Activated gamma-delta T cell (primary cell): ENCODE measurements at regions not wholly inside any gene's neighbourhood (a gene's known extent, or its start where the extent isn't known, plus 50 kb on each side); places are given as distances from the start of the nearest gene placed in this dataset.

Source experiments
- DNase-seq: peaks from one replicate; lab custom pipeline; 2025; lab: John Stamatoyannopoulos, UW

- DNase-seq, result no peak
Observed at GRCh38 chr5:2658447-2658846, 93.0 kb downstream of the IRX2 start.

DNA sequence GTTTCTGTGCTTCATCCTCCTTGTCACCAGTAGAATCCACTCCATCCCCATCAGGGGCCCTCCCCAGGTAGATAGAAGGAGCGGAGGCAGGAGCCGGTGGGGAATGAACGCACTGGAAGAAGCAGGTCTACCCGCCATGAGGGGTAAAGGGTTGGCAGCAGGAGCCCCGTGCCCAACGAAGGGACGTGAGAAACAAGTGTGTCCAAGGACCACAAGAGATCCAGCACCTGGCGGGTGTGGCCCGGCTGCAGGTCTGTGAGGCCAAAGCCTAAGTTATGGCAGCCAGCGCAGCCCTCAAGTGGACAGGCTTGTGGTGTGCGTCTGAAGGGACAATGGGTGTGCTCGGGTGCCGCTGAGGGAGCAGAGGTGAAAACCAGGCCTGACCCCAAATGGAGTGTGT lies 94.3 kb downstream of the IRX2 start:
- no peak for DNase-seq

DNA sequence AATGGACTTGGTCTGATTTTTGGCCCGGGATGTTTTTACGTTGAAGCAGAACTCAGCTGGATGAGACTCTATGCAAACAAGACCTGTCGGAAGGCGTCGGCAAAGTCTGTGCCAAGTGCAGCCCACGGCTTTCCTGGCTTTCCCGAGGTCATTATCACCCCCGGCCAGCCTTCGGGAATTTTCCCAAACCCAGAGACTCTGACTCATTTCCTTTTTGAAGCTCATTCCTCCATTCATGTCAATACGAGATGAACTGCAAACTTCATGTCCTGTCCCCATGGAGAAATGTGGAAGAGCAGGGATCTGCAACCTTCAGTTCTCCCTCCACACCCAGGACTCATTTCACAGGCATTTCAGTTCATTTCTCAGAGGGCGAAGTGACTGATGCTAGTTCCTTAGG lies 95.3 kb downstream of the IRX2 start:
- DNase-seq, result no peak

DNA sequence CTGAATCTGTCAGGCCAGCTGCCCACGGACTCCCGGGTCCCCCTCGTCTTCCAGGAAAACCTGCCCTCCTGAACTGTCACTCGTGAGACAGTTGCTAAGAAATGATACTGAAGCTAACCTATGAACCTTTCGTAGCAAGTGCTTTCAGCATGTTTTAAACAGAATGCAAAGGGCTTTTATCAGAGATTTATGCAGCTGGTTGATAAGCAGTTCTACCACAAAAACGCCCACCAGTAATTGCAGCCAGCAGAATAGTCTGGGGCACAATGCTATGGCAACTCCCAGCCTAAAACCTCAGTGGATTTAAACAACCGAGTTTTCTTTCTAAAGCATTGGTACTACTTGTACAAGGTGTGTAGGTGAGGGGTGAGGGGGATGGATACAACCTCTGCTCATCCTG lies 97.5 kb downstream of the IRX2 start:
- no peak for DNase-seq

DNA sequence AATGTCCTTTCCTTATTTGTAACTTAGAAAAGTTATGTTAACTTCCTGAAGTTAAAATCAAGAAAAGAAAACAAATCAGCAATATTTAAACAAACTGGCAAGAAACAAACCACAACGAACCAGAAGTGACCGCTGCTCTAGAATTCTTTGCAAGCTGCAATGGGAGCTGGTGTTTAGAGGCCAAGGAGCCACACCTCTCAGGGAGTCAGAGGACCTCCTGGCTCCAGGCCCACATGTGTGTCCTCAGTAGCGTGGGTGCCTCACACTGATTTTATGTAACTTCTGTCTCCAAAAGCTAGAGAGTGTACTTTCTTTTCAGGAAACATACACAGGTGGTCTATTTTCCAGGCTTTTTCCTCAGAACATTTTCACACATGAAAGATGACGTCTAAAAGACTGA lies 100.4 kb downstream of the IRX2 start:
- no peak for DNase-seq

- DNase-seq, result no peak
Observed at GRCh38 chr5:2642684-2643345, 108.7 kb downstream of the IRX2 start.

DNA sequence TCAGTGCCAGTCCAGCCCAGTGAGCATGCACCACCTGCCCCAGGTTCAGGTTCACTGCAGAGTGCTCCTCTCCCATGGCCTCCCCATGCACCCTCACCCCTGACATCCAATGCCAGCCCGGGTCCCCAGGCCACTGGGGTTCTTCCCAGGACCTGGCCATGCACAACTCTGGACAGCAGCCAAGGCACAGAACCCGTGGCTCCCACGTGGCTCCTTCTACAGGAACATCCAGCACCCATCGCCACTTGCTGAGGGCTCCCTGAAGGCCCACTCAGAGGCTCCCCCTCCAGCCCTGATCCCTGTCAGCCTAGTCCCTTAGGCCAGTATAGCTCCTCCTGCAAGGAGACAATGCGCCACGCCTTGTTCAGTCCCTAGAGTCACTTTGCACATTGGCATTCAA lies 110.8 kb downstream of the IRX2 start:
- DNase-seq, result no peak

- DNase-seq, result no peak
Observed at GRCh38 chr5:2639425-2639824, 112.1 kb downstream of the IRX2 start.

DNA sequence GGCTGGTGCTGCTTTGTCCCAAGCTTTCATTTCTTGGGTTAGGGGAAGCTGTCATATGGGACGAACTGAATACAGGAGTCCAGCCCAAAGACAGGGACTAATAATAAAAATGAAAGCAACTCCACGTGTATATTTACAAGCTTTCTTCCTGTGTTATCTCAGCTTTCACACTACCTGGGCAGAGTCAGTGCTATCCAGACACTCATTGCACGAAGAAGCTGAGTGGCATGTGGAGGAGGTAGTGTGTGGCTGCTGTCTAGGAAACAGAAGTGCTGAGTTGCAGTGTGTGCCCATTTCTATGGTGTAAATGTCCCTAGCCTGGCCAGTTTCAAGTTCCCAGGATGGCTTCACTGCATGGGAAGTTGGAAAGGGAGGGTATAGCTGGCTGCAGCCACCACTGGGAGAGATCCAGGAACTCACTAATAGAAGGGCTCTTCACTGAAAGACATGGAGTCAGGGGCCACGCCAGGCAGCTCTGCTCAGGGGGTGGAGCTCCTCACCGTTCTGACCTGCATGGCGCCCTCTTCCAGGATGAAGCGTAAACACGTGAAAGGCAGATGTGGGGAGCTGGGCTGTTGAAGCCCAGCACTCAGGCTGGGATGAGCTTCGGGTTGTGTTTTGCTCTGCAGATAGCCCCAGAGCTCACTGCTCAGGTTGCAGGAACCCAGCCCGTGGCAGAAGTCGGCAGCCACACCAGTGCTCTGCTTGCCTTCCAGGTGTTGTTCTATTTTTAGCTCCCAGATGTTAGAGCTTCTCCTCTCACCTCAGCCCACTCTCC lies 116.9 kb downstream of the IRX2 start:
- no peak for DNase-seq

- DNase-seq, result no peak
Observed at GRCh38 chr5:2633992-2634391, 117.5 kb downstream of the IRX2 start.

DNA sequence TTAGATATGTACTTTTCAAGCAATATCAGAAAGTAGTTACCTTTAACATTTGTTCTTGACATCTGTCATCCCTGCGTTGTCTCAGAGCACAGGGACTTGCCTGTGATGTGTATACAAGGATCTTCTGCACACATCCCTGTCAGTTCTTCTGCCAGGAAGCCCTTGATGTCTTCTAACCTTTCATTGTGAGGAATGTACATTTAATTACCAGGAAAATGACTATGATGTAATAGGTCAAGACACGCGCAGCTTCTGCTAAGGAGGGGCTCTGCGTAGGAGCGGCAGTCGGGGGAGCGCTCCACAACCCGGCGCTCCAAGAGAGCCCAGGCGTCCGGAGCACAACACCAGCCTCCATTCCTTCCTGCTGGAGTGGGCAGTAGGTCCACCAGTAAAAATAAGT lies 119.7 kb downstream of the IRX2 start:
- no peak for DNase-seq

DNA sequence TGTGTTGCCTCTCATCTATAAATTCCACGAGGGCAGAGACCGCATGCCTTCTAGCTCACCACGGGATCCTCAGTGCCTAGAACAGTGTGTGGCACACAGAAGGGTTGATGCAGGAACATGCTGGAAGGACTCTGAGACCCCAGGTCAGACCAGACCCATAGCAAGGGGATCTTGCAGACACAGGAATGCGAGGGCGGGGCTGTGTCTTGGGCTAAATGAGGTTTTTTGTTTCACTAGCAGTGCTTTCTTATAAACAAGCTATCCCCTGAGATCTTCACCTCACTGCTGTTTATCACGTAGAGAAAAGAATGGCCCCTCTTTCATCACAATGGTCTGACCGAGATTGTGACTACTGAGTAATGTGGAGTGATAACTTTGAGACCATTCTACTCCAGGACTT lies 122.4 kb downstream of the IRX2 start:
- DNase-seq, result no peak

DNA sequence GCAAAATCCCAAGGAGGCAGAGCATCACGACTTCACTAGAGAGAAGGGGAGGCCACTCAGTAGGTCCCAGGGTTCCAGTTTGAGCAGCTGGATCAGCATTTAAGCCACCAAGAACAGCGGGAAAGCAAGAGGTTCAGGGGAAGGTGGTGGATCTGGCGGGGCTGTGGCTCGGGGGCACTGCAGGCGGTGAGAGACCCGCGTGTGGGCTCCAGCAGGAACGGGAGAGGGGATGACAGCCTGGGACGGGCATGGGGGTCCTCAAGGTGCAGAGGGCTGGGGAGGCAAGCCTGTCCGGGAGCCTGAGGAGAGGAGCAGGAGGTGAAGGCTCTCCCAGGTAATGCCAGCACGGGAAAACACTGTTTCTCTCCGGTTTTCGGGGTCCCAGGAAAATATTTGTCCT lies 123.6 kb downstream of the IRX2 start:
- no peak for DNase-seq

- no peak for DNase-seq
Observed at GRCh38 chr5:2626572-2626971, 124.9 kb downstream of the IRX2 start.

DNA sequence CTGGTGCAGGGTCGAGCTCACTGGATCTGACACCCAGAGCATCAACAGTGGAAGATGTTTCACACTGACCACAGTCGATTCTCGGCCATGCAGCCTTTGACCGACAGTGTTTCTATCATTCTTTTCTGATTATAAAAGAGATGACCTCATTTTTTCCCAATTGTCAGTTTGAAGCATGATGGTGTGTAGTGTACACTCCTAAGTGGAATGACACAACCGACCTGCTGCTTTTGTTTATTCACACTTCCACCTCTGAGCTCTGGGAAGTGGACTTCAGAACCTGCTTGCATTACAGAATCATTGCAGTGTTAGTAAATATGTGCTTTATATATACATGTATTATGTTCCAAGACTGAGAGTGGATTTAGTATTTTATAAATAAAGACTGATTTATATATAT lies 128.6 kb downstream of the IRX2 start:
- DNase-seq, result no peak

DNA sequence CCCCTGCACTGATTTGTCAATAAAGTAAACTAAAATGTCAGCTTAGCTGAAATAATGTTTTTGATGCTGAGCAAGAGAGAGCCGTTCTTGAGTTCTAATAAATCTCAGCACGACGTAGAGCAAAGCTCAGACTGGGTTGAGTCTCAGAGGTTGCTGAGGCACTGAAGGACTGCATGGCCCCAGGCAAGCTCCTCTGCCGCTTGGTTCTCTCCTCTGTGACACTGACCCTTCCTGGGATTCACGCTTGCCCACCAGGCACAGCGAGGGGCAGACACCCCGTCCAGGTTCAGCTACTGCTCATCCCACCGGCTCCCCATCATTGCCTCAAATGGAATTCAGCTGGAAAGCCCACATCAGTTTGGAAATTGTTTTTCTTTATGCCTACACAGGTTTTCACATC lies 129.8 kb downstream of the IRX2 start:
- DNase-seq, result no peak

- no peak for DNase-seq
Observed at GRCh38 chr5:2619216-2619615, 132.3 kb downstream of the IRX2 start.

- DNase-seq, result no peak
Observed at GRCh38 chr5:2617461-2617860, 134.0 kb downstream of the IRX2 start.

DNA sequence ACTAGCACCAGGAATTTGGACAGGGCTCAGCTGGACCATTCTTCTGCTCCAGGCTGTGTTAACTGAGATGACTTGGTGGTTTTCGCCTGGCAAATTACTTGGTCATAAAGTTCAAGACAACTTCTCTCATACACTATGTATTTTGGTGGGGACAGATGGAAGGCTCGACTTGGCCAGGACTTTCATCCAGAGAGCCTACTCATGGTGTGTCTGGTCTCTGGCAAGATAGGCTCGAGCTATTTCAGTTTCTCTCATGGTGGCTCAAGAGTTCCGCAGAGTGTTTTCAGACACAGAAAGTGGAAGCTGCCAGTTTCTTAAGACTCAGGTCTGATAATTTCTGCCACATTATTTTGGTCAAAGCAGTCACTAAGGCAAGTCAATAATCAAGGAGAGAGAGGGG lies 135.6 kb downstream of the IRX2 start:
- DNase-seq, result no peak

- no peak for DNase-seq
Observed at GRCh38 chr5:2614571-2614970, 136.9 kb downstream of the IRX2 start.

GRCh38 chr5:2611659-2612058 lies 139.8 kb downstream of the IRX2 start:
- no peak for DNase-seq

GRCh38 chr5:2610986-2611385 lies 140.5 kb downstream of the IRX2 start:
- no peak for DNase-seq

- DNase-seq, result no peak
Observed at GRCh38 chr5:2608391-2608790, 143.1 kb downstream of the IRX2 start.

- no peak for DNase-seq
Observed at GRCh38 chr5:2607598-2607997, 143.9 kb downstream of the IRX2 start.
